D341Med (cell line): ENCODE measurements at regions not wholly inside any gene's neighbourhood (a gene's known extent, or its start where the extent isn't known, plus 50 kb on each side); places are given as distances from the start of the nearest gene placed in this dataset.

Source experiments
- DNase-seq: peaks from one replicate; pipeline ENCODE4 v3.0.0; 2012; ENCODE audit warnings: low spot score

DNA sequence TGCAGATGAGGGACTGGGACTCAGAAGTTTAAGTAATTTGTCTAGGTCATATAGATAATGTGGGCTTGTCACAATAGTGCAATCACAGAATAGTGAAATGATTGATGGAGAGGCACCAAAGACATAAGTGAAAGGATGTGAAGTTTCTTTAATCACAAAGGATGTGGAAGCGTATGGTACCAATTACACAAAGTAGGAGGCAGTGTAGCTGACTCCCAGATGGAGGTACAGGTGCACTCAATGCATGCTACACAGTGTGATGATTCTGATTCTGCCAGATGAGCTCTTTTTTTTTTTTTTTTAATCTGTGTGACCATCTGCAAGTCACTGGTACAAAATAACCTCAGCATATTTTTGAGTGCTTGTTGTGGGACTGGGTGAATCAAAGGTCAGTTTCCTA, 411.3 kb downstream of the SPRY1 start:
- no peak for DNase-seq

GRCh38 chr4:123809864-123810263, 413.3 kb downstream of the SPRY1 start:
- DNase-seq: no peak

DNA sequence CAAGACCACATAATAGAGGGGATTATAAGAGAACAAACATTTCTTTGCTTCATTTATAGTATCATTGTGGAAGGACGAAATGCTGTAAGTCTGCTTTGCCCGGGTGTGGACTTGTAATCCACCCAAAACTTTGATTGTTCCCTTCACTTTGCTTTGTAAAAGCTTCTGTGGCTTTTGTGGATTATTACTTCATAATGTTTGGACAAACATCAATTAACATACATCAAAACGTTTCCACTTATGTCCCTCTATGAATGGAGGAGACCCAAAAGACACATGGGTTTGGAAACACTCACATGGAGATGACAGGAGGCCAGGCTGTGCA, 415.4 kb downstream of the SPRY1 start:
- DNase-seq: no peak

GRCh38 chr4:123813901-123814300, 417.3 kb downstream of the SPRY1 start:
- DNase-seq: no peak

DNA sequence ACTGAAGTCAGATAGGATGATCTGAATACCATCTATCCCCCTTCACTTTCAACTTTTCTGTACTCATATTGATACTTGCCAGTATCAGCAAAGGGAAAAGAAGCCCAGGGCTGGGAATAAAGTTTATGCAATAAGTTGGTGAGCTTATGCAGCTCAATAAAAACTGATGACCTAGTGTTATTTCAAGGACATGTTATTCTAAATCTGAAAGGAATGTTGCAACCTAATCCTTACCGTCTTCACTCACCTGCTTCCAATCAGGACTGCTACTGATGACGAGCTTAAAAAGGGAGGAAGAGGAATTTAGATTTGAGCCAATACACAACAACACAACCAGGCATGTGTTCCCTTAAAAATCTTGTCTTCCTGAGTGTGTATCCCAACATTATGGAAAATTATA, 419.9 kb downstream of the SPRY1 start:
- DNase-seq: no peak

- DNase-seq: no peak
Measured at GRCh38 chr4:123817025-123817688, 420.6 kb downstream of the SPRY1 start.

DNA sequence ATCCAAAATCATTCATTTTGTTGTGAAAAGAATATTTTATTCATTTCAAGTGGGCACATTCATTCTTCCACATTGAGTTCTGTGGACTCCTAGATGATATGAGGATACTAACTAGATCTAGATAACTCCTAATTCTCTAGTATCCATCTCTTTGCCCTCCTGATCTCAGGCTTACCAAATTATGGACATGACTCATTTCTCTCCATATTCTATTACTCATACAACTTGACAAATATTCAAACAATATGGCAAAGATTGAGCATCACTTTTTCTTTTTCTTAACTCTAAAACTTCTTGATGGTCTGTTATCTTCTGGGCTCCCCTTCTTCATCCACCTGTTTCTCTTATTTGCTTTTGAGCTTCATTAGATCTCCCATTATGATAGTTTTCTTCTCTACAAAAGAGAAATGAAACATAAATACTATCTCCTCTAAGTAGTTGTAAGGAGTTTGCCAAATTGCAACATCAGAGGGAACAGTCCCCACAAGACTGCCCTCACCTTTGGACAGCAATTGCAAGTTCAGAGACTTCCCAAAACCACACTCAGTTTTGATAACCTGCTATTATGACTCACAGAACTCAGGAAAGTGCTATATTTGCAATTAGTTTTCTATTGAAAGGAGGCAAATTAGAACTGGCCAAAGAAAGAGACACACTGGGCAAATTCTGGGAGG, 422.9 kb downstream of the SPRY1 start:
- DNase-seq: no peak

GRCh38 chr4:123821861-123822260, 425.3 kb downstream of the SPRY1 start:
- no peak for DNase-seq

DNA sequence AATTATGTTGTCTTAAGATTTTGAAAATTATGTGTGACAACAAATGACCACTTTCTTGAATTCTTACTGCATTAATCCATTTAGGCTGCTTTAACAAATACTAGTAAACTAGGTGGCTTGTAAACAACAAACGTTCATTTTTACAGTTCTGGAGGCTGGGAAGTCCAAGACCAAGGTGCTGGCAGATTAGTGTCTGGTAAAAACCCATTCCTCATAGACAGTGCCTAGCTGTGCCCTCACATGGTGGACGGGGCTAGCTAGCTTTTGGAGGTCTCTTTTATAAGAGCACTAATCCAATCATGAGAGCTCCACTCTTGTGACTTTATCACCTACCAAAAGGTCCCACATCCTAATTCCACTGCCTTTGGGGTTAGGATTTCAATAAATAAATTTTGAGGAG, 425.8 kb downstream of the SPRY1 start:
- DNase-seq: no peak

DNA sequence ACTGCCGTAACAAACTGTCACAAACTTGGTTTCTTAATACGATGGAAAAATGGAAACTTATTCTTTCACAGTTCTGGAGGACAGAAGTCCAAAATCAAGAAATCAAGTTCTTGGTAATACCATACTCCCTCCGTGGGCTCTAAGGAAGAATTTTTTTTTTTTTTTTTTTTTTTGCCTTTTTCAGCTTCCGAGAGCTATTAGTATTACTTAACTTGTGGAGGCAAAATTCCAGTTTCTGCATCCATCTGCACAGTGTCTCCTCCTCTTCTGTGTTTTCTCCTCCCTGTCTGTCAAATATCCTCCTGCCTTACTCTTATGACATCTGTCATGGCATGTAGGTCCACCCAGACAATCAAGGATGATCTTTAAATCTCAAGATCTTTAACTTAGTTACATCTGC, 426.6 kb downstream of the SPRY1 start:
- DNase-seq: no peak

- no peak for DNase-seq
Measured at GRCh38 chr4:123824524-123824923, 427.9 kb downstream of the SPRY1 start.

DNA sequence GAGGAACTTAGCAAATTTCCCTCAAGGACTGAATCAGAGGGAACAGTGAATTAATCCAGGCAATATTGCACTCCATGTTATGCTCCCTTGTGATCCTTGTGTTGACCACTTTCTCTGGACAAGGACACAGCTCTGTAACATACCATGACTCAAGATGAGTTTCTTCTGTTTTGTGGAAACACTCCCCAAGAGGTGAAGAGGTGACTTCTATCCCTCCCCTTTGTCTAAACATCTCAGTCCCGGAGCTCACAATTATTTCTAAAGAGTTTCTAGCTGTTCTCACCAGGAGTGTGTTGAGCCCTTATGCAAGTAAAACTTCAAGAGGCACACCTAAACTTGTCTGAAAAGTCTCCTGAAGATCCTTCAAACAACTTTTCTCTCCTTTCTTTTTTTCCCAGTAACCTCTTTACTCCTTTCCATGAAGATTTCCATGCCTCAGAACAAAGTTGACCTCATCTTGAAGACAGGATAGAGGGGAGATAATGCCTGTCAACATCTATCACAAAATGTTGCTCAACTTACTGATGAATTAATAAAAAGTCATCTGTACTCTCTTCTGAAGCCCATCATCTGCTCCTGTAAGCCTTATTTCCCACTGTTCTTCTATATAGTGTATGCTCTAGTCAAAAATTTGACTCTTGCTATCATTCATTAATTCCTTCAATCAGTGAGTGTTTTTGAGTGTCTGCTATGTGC, 429.1 kb downstream of the SPRY1 start:
- DNase-seq: no peak

DNA sequence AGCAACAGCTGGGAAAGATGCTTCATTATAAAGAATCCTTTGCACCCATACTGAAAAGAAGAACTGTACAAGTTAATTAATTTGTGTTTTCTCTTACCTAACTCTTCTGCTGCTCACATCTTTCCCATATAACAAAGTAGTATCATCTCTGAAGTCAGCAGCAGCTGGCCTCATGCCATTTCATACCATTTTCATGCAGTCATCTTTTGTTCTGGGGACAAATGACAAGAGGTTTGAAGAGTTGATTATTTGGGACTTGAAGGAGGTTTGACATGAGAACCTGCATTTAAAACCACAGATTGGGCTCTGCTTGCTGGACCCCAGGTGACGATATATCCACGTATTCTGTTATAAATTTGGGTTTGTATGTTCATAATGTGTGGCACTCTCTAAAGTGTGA, 430.3 kb downstream of the SPRY1 start:
- no peak for DNase-seq

- no peak for DNase-seq
Measured at GRCh38 chr4:123827511-123827910, 430.9 kb downstream of the SPRY1 start.

DNA sequence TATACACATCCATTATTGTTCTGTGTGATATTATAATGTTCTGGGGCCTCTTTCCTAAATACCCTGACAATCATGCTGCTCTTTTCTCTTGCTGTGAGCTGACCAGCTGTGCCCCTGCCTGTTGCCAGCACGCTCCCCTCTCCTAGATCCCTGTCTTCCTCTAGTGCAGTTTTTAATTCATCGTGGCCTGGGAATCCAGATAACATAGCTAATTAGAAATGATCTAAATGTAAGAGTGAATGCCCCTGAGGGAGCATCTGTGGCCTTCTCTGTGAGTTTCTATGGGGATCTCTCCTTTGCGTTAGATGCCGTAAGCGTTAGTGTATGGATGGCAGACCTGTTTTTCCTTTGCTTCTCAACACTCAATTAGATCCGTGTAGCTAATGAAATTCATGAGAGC, 434.3 kb downstream of the SPRY1 start:
- DNase-seq: no peak

- no peak for DNase-seq
Measured at GRCh38 chr4:123832173-123833026, 435.8 kb downstream of the SPRY1 start.

DNA sequence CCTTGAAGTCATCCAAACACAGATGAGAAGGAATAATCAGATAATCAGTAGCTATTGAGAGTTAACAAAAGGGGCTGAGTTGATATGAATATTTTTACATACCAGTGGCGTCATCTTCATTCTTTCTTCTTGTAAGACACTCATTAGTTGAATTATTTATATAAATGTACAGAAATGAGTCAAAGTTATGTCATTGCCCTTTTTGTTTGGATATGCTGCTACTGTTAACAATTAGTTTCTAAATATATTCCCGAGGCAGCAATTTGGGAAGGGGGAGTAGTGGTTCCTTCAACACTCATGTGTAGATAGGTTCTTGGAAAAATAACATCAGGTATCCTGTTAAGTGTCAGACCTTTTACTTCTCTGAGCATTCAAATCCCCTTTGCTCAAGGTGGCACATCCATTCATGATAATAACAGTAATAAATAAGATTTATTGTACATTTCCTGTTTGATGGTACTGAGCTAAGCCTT, 436.6 kb downstream of the SPRY1 start:
- DNase-seq: no peak

DNA sequence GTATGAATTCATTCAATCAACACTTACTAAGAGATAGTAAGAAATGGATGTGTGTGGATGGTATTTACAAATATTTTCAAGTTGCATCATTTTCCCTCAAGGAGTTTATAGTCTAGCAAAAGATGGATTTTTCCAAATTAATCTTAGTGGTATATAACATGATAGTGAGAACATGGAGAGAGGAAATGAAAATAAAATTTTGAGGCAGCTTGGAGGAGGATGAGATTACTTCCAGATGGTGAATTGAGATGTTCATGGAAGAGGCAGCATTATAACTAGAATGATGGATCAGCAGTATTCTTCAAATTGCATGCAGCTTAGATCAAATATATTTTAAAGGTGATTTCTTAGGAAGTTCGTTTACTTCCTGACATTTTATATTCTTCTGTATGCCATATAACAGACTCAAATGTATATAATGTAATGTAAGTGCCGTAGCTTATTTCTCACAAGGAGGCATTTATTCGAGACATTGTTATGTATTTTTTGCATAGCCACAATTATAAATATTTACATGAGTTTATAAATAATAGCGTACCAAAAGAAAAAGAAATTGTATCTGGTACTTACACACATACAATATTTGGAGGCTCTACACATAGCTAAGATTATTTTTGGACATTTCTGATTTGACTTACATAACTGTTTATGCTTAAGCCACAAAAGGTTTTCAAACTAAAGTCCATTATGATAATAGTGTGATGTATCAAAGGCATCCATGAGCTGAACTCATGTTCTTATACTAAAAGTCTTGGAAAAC, 439.4 kb downstream of the SPRY1 start:
- DNase-seq: no peak

DNA sequence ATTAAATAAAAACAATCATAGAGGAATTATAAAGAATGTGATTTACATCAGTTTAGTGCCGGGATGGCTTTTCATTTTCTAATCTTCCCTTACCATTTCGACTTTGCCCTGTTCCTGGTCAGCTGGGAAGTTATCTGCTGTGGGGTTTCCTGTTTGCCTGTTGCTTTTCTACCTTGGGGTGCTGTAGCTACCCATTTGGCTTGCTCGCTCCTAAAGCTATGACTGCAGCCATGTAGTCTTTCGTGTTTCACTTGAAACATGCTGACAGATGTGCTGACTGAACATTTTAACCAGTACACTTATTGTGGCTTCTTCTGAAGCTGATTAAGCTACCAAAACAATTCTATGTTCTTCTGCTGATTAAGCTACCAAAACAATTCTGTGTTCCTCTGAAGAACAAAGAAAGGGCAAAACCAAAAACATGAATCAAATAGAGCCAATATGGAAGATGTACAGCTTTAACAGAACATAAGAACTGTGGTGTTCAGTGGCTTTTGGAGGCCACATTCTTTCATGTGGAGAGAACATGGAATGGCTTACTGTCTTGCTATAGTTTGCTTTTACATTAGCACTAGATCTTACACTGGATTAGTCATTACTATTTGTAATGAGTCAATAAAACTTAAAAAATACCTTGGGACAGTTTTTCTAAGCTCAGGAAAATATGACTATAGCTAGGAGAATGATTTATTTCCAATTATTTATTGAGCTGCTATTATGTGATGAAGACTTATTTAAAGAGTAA, 440.4 kb downstream of the SPRY1 start:
- no peak for DNase-seq

DNA sequence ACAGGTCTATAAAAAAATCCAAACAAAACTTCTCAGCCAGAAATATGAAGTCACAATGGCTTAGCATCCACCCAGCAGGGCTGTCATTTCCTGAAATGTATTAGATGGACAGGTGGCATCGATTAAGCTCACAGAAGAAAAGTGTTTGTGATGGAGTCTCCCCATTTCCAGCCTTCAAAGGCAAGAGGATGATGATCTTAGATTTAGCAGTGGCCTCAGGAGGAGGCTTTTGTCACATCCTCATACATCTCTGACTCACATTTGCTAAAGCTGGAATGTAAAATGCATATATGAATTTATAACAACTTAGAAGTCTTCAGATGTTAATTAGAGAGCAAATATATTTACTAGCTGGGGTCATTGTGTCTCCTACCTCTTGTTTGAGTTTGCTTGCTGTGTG, 441.9 kb downstream of the SPRY1 start:
- DNase-seq: no peak

DNA sequence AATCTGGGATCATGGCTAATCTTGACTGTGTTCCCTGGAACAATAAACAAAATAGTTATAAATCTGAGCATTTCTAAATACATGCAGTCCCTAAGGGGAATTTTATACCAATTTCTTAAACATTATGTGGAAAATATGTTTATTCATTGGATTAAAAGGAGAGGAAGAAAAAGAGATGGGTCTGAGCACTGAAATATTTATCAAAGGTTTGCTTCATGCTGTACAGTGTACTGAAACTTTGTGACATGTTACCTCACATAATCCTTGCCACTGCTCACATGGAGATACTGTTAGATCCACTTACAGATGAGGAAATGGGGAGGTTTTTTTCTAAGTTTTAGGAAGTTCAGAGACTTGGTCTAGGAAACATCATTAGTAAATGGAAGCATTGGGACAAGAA, 443.6 kb downstream of the SPRY1 start:
- DNase-seq: no peak
